ENCODE measurements at regions not wholly inside any gene's neighbourhood (a gene's known extent, or its start where the extent isn't known, plus 50 kb on each side); places are given as distances from the start of the nearest gene placed in this dataset.

DNA sequence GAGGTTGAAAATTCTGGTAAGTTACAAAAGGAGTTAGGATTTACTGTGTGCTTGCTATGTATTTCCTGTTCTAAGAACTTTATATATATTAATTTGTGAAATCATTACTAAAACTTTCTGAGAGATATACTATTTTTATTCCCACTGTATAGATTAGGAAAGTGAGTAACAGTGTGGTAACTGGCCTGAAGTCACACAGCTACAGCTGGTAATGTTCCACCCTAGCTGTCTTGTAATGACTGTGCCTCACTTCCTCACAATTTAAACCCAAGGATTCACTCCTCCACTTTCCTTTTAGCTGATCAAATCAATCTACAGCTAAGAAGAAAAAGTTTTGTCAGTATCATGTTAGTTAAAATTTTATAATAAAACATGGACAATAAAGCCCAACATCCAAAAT, 278.8 kb downstream of the GAS1 start:
- Histone ChIP-seq H3K36me3 (no peaks in the 10 kb centered on the region), H3K27me3 (replicated peaks; ENCODE audit: insufficient read depth) (no peaks in the 10 kb centered on the region), H3K27ac (no peak overlapping the region), H3K4me3 (no peak overlapping the region), H3K4me1 (ENCODE audit: control insufficient read depth in 1 of 2, low read depth in 2 of 2) (peaks cover 0 to 8% of the 10 kb centered on the region in 2 donors), H3K9me3 (peaks cover 6% of the 10 kb centered on the region)
- ATAC-seq (ENCODE audit: insufficient number of reproducible peaks, low FRiP score, low read depth) (no peak), DNase-seq (ENCODE audit: low spot score) (no peak)
- TF ChIP-seq CTCF (IDR thresholded peaks at IDR 0.05) = no peak

DNA sequence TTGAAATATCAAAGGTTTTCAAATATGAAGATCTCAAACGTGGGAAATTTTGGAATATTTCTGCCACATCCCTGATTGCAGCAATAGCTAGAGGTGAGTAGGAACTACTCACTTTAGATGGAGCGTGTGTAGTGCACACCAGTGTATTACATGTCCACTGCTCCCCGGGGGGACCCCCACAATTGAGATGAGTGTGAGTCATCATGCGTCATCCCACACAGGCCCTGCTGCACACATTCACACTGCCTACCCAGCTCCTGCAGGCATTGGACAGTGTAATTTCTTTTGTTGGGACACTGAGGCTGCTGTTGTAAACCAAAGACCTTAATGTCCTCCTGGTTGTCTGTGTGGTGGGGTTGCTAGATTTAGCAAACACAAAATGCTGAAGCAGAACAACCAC, 280.0 kb downstream of the GAS1 start:
- H3K4me1 ChIP-seq (ENCODE audit: control insufficient read depth in 1 of 2, low read depth in 2 of 2) = peaks cover 0 to 8% of the 10 kb centered on the region in 2 donors
- no peak overlapping the region for H3K4me3 ChIP-seq
- peaks cover 6% of the 10 kb centered on the region for H3K9me3 ChIP-seq
- TF ChIP-seq CTCF (IDR thresholded peaks at IDR 0.05) = no peak
- H3K27me3 ChIP-seq (replicated peaks; ENCODE audit: insufficient read depth) = no peaks in the 10 kb centered on the region
- H3K27ac ChIP-seq = no peak overlapping the region
- ATAC-seq (ENCODE audit: insufficient number of reproducible peaks, low FRiP score, low read depth) (no peak), DNase-seq (ENCODE audit: low spot score) (no peak)
- no peaks in the 10 kb centered on the region for H3K36me3 ChIP-seq

- no peak for TF ChIP-seq CTCF (IDR thresholded peaks at IDR 0.05)
- no peak overlapping the region for H3K4me3 ChIP-seq
- peaks cover 0 to 8% of the 10 kb centered on the region in 2 donors for H3K4me1 ChIP-seq (ENCODE audit: control insufficient read depth in 1 of 2, low read depth in 2 of 2)
- no peak for ATAC-seq (ENCODE audit: insufficient number of reproducible peaks, low FRiP score, low read depth)
- no peaks in the 10 kb centered on the region for H3K36me3 ChIP-seq
- H3K27ac ChIP-seq = no peak overlapping the region
- H3K27me3 ChIP-seq (replicated peaks; ENCODE audit: insufficient read depth) = no peaks in the 10 kb centered on the region
- no peaks in the 10 kb centered on the region for H3K9me3 ChIP-seq
- DNase-seq (ENCODE audit: low spot score) = no peak
These were observed 281.9 kb downstream of the GAS1 start for GRCh38 chr9:86665416-86665815.

- ATAC-seq (ENCODE audit: insufficient number of reproducible peaks, low FRiP score, low read depth) = no peak
- H3K4me3 ChIP-seq = no peak overlapping the region
- H3K9me3 ChIP-seq = no peaks in the 10 kb centered on the region
- H3K36me3 ChIP-seq = no peaks in the 10 kb centered on the region
- H3K27me3 ChIP-seq (replicated peaks; ENCODE audit: insufficient read depth) = no peaks in the 10 kb centered on the region
- TF ChIP-seq CTCF (IDR thresholded peaks at IDR 0.05) = no peak
- peaks cover 0 to 5% of the 10 kb centered on the region in 2 donors for H3K4me1 ChIP-seq (ENCODE audit: control insufficient read depth in 1 of 2, low read depth in 2 of 2)
- H3K27ac ChIP-seq = no peak overlapping the region
- DNase-seq (ENCODE audit: low spot score) = no peak
These were observed 282.7 kb downstream of the GAS1 start for GRCh38 chr9:86664603-86665002.

- H3K9me3 ChIP-seq = no peaks in the 10 kb centered on the region
- H3K27ac ChIP-seq = no peak overlapping the region
- no peaks in the 10 kb centered on the region for H3K36me3 ChIP-seq
- no peak for DNase-seq (ENCODE audit: low spot score)
- no peaks in the 10 kb centered on the region for H3K4me1 ChIP-seq (ENCODE audit: control insufficient read depth in 1 of 2, low read depth in 2 of 2)
- ATAC-seq (ENCODE audit: insufficient number of reproducible peaks, low FRiP score, low read depth) = no peak
- no peak overlapping the region for H3K4me3 ChIP-seq
- no peaks in the 10 kb centered on the region for H3K27me3 ChIP-seq (replicated peaks; ENCODE audit: insufficient read depth)
- no peak for TF ChIP-seq CTCF (IDR thresholded peaks at IDR 0.05)
These were observed 283.4 kb downstream of the GAS1 start for GRCh38 chr9:86663905-86664304.

Data from thoracic aorta (tissue), 2 donors.